Esophagus (tissue), 2 donors: ENCODE measurements at regions not wholly inside any gene's neighbourhood (a gene's known extent, or its start where the extent isn't known, plus 50 kb on each side); places are given as distances from the start of the nearest gene placed in this dataset.
"Not testable (repeated sequence)": the region's sequence is repeated elsewhere in the genome, so short reads cannot be mapped to it uniquely, and the experiment has no call there.

ENCODE experiments used
- H3K27ac ChIP-seq, 2 donors: one replicate each; pipeline ENCODE4 v1.5.1; 2013; ENCODE audit warnings: low read depth in 2 of 2, mild to moderate bottlenecking in 2 of 2, inconsistent platforms in 1 of 2, low read length in 1 of 2, moderate library complexity in 1 of 2
- H3K27me3 ChIP-seq, 2 donors: one replicate each; pipeline ENCODE4 v1.6.1; 2013; ENCODE audit warnings: low read length in 2 of 2, control low read depth in 1 of 2, mild to moderate bottlenecking in 1 of 2; ENCODE audit not compliant: insufficient read depth in 2 of 2, control insufficient read depth in 1 of 2
- H3K36me3 ChIP-seq, 2 donors: one replicate each; pipeline ENCODE4 v1.6.1; 2013; ENCODE audit warnings: low read length in 1 of 2; ENCODE audit not compliant: control insufficient read depth in 2 of 2, insufficient read depth in 2 of 2
- H3K4me1 ChIP-seq, 2 donors: one replicate each; pipeline ENCODE4 v1.6.1; 2013; ENCODE audit warnings: low read length in 1 of 2; ENCODE audit not compliant: control insufficient read depth in 2 of 2, insufficient read depth in 2 of 2
- H3K4me3 ChIP-seq, 2 donors: one replicate each; pipeline ENCODE4 v1.5.1; 2013; ENCODE audit warnings: low read length in 2 of 2, mild to moderate bottlenecking in 2 of 2, low read depth in 1 of 2, moderate library complexity in 1 of 2
- H3K9me3 ChIP-seq, 2 donors: one replicate each; pipeline ENCODE4 v1.6.1; 2013; ENCODE audit warnings: mild to moderate bottlenecking in 2 of 2, low read depth in 1 of 2, low read length in 1 of 2, moderate library complexity in 1 of 2; ENCODE audit not compliant: control insufficient read depth in 2 of 2, insufficient read depth in 1 of 2
- WGBS, 2 donors: extraction: QIAGEN DNeasy Blood & Tissue Kit; methylation state at CpG; one replicate each; pipeline ENCODE4 v1.1.7; 2013; 5-methylcytosine and 5-hydroxymethylcytosine counted together
- donor health status: healthy with polysubstance abuse.
- donor health status: Bipolar disorder and iron deficiency.

DNA sequence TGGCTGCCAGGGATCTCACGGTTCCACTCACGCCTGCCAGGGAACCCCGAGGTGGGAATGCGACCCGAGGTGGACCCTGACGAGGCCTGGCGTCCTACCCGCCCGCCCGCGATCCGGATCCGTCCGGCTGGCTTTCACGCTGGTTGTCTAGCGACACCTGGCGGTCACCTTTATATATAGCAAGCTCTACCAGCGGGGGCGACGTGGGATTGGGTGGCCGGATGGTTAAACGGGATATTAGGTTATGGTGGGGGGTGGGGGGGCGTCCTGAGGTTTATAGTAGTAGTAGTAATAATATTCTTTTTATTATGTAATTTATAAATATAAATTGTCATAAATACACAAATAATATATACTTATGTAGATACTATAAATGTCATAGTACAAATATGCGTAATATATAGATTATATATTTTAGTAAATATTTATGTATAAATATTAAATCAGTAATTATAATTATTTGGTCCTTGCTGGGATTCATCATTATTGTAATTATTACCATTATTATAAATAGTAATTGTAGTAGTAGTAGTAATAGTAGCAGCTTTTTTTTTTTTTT lies 136.9 kb downstream of the KCNJ12 start:
- no peak overlapping the region for H3K4me3 ChIP-seq
- no peaks in the 10 kb centered on the region for H3K36me3 ChIP-seq
- peaks cover 2 to 6% of the 10 kb centered on the region in 2 donors for H3K4me1 ChIP-seq
- WGBS, 2 donors = 4 to 5% methylated on average over 22 to 24 of the region's 24 CpGs
- H3K27ac ChIP-seq = no peak overlapping the region
- H3K9me3 ChIP-seq = no peaks in the 10 kb centered on the region
- no peaks in the 10 kb centered on the region for H3K27me3 ChIP-seq

GRCh38 chr17:21514567-21514966 lies 138.4 kb downstream of the KCNJ12 start:
- H3K27me3 ChIP-seq, H3K36me3 ChIP-seq, H3K4me1 ChIP-seq, H3K27ac ChIP-seq, H3K9me3 ChIP-seq, H3K4me3 ChIP-seq: not testable (repeated sequence)
- WGBS, 2 donors = 79 to 83% methylated on average over 1 of the region's 1 CpG

DNA sequence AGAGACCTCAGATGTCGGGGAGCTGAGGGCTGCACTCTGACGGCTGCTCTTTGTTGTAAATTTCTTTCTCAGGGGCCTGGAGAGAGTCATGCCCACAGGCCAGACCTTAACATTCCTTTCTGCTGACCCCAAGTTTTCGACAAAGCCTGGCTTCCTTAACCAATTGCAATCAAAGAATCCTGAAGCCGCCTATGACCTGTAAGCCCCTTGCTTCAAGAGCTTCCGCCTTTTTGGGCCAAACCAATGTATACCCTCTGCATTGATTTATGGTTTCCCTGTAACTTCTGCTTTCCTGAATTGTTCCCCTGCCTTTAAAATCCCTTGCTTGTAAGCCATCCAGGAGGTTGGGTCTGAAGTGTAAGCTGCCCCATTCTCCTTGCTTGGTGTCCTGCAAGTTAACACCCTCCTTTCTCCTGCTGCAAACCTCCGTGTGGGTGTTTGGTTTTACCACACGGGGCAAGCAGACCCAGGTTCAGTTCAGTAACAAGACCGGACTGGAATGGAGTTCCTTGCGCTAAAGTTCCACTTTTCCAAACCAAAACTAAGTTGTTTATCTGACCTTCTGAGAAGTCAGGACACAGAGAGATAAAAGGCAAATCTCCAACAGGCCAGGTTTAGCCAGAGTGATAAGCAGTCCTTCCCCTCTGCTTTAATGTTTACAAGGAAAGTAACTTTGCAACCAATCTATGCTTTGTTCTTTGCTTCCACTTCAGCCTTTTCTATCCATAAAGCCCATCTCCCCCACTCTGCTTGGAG lies 141.6 kb downstream of the KCNJ12 start:
- Histone ChIP-seq H3K9me3 (no peaks in the 10 kb centered on the region), H3K36me3 (no peaks in the 10 kb centered on the region), H3K4me1 (peaks cover 0 to 2% of the 10 kb centered on the region in 2 donors), H3K4me3 (no peak overlapping the region), H3K27ac (no peak overlapping the region), H3K27me3 (no peaks in the 10 kb centered on the region)
- 60 to 61% methylated on average over 9 of the region's 9 CpGs for WGBS, 2 donors

GRCh38 chr17:21522755-21523336 lies 146.7 kb downstream of the KCNJ12 start:
- no peak overlapping the region for H3K27ac ChIP-seq
- no peaks in the 10 kb centered on the region for H3K4me1 ChIP-seq
- H3K27me3 ChIP-seq = no peaks in the 10 kb centered on the region
- 78 to 83% methylated on average over 6 to 8 of the region's 8 CpGs for WGBS, 2 donors
- no peaks in the 10 kb centered on the region for H3K9me3 ChIP-seq
- H3K36me3 ChIP-seq = no peaks in the 10 kb centered on the region
- H3K4me3 ChIP-seq = no peak overlapping the region

- no peaks in the 10 kb centered on the region for H3K27me3 ChIP-seq
- H3K4me1 ChIP-seq = no peaks in the 10 kb centered on the region
- H3K9me3 ChIP-seq = no peaks in the 10 kb centered on the region
- no peaks in the 10 kb centered on the region for H3K36me3 ChIP-seq
- H3K4me3 ChIP-seq = no peak overlapping the region
- H3K27ac ChIP-seq = no peak overlapping the region
- WGBS, 2 donors = 63 to 72% methylated on average over 7 of the region's 7 CpGs
Observed at GRCh38 chr17:21523497-21524210, 147.5 kb downstream of the KCNJ12 start.

GRCh38 chr17:21524211-21524591 lies 148.0 kb downstream of the KCNJ12 start:
- WGBS, 2 donors = 66 to 68% methylated on average over 12 of the region's 12 CpGs
- H3K27ac ChIP-seq = no peak overlapping the region
- no peaks in the 10 kb centered on the region for H3K9me3 ChIP-seq
- no peaks in the 10 kb centered on the region for H3K4me1 ChIP-seq
- H3K36me3 ChIP-seq = no peaks in the 10 kb centered on the region
- H3K4me3 ChIP-seq = no peak overlapping the region
- no peaks in the 10 kb centered on the region for H3K27me3 ChIP-seq

GRCh38 chr17:21525464-21526130 lies 149.4 kb downstream of the KCNJ12 start:
- Histone ChIP-seq H3K27ac (no peak overlapping the region), H3K4me1 (no peaks in the 10 kb centered on the region), H3K27me3 (no peaks in the 10 kb centered on the region), H3K9me3 (no peaks in the 10 kb centered on the region), H3K4me3 (no peak overlapping the region), H3K36me3 (no peaks in the 10 kb centered on the region)
- WGBS, 2 donors = 68 to 82% methylated on average over 8 of the region's 8 CpGs

- 81 to 91% methylated on average over 9 of the region's 9 CpGs for WGBS, 2 donors
- Histone ChIP-seq H3K4me1 (no peaks in the 10 kb centered on the region), H3K27ac (no peak overlapping the region), H3K9me3 (no peaks in the 10 kb centered on the region), H3K4me3 (no peak overlapping the region), H3K36me3 (no peaks in the 10 kb centered on the region), H3K27me3 (no peaks in the 10 kb centered on the region)
Observed at GRCh38 chr17:21528031-21528695, 152.0 kb downstream of the KCNJ12 start.

DNA sequence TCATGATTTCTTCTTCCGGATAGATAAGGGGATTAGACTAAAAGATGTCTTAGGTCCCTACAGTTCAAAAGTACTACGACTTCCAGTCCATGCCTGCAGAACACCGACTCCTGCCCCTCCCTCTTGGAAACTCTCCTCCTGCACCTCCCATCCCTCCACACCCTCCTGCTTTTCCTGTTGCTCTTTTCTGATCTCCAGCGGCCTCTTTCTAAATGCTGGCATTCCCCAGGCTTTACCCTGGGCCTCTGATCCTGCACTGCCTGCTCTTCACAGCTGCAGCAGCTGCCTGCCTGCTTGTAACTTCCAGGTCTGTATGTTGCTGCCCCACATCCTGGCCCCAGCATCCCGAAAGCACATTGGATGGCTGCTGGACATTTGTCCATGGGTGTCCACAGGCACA lies 154.2 kb downstream of the KCNJ12 start:
- Histone ChIP-seq H3K9me3 (no peaks in the 10 kb centered on the region), H3K4me3 (no peak overlapping the region), H3K4me1 (no peaks in the 10 kb centered on the region), H3K36me3 (peaks cover 0 to 3% of the 10 kb centered on the region in 2 donors), H3K27me3 (no peaks in the 10 kb centered on the region), H3K27ac (no peak overlapping the region)
- WGBS, 2 donors = 47 to 57% methylated on average over 5 of the region's 5 CpGs
